Prostate gland (tissue), 2 donors: ENCODE measurements at regions not wholly inside any gene's neighbourhood (a gene's known extent, or its start where the extent isn't known, plus 50 kb on each side); places are given as distances from the start of the nearest gene placed in this dataset.

Experiments
- CTCF ChIP-seq, 4 experiments: fragments of 200-600 bp in 2 of 4; fragments of 450-650 bp in 2 of 4; sonication (generic) in 2 of 4; IDR thresholded peaks; 1 replicate in 3 of 4; 2 replicates in 1 of 4; pipeline ENCODE4 v1.5.1; 2016 to 2019; ENCODE audit warnings: antibody characterized with exemption in 4 of 4, mild to moderate bottlenecking in 2 of 4, moderate library complexity in 2 of 4
- POLR2A ChIP-seq: fragments of 450-650 bp; IDR thresholded peaks from one replicate; pipeline ENCODE4 v1.6.1; 2016; ENCODE audit warnings: antibody characterized with exemption, mild to moderate bottlenecking
- POLR2AphosphoS5 ChIP-seq: sonication (generic); formaldehyde crosslinking; IDR thresholded peaks from one replicate; pipeline ENCODE4 v1.6.1; 2017; ENCODE audit warnings: antibody characterized with exemption

GRCh38 chrX:750812-751211, 120.2 kb downstream of the SHOX start:
- TF ChIP-seq CTCF (IDR thresholded peaks at IDR 0.05) (no peak), POLR2A (no peak), POLR2AphosphoS5 (no peak)
